Neuronal stem cell (in vitro differentiated cells): ENCODE measurements at regions not wholly inside any gene's neighbourhood (a gene's known extent, or its start where the extent isn't known, plus 50 kb on each side); places are given as distances from the start of the nearest gene placed in this dataset.

Source experiments
- DNase-seq: peaks from one replicate; pipeline ENCODE4 v3.0.0-alpha.2; 2013; ENCODE audit warnings: low spot score
- H2AFZ ChIP-seq: one replicate; pipeline ENCODE4 v1.6.1; 2013; ENCODE audit warnings: mild to moderate bottlenecking, low read length, inconsistent platforms
- H2AK5ac ChIP-seq: 2 replicates; pipeline ENCODE4 v1.6.1; 2013; ENCODE audit warnings: low read depth, mild to moderate bottlenecking, inconsistent platforms, low read length, moderate library complexity, mixed read lengths
- H2BK120ac ChIP-seq: 2 replicates; pipeline ENCODE4 v1.6.1; 2013; ENCODE audit warnings: low read depth, mild to moderate bottlenecking, inconsistent platforms, low read length, moderate library complexity, mixed read lengths
- H2BK12ac ChIP-seq: one replicate; pipeline ENCODE4 v1.6.1; 2013; ENCODE audit warnings: low read length, inconsistent platforms
- H2BK15ac ChIP-seq: 2 replicates; pipeline ENCODE4 v1.6.1; 2013; ENCODE audit warnings: mild to moderate bottlenecking, low read length, inconsistent platforms, mixed read lengths
- H2BK5ac ChIP-seq: one replicate; pipeline ENCODE4 v1.6.1; 2013; ENCODE audit warnings: inconsistent platforms, mild to moderate bottlenecking, low read length, moderate library complexity
- H3K14ac ChIP-seq: one replicate; pipeline ENCODE4 v1.6.1; 2013; ENCODE audit warnings: low read length, inconsistent platforms
- H3K18ac ChIP-seq: 2 replicates; pipeline ENCODE4 v1.6.1; 2013; ENCODE audit warnings: low read length, inconsistent platforms
- H3K23ac ChIP-seq: 2 replicates; pipeline ENCODE4 v1.6.1; 2013; ENCODE audit warnings: low read depth, mild to moderate bottlenecking, mixed read lengths, low read length, inconsistent platforms; ENCODE audit not compliant: poor library complexity
- H3K27ac ChIP-seq: replicated peaks from 3 replicates; pipeline ENCODE4 v1.5.1; 2013; ENCODE audit warnings: low read length, inconsistent platforms
- H3K27me3 ChIP-seq, 3 experiments: 2 replicates each; pipeline ENCODE4 v1.6.1; 2013; ENCODE audit warnings: low read length in 3 of 3, mild to moderate bottlenecking in 2 of 3, inconsistent platforms in 1 of 3, low read depth in 1 of 3, mixed read lengths in 1 of 3, moderate library complexity in 1 of 3; ENCODE audit not compliant: control insufficient read depth in 3 of 3, insufficient read depth in 3 of 3
- H3K36me3 ChIP-seq, 2 donors: replicated peaks in 1 of 2; 2 replicates each; pipeline ENCODE4 v1.6.1; 2013; ENCODE audit warnings: low read length in 2 of 2; ENCODE audit not compliant: control insufficient read depth in 2 of 2, insufficient read depth in 2 of 2
- H3K4ac ChIP-seq: 2 replicates; pipeline ENCODE4 v1.6.1; 2013; ENCODE audit warnings: inconsistent platforms, mild to moderate bottlenecking, low read length, moderate library complexity
- H3K4me1 ChIP-seq, 2 donors: 1 replicate in 1 of 2; 2 replicates in 1 of 2; pipeline ENCODE4 v1.6.1; 2013; ENCODE audit warnings: low read length in 2 of 2, low read depth in 1 of 2; ENCODE audit not compliant: control insufficient read depth in 2 of 2, insufficient read depth in 1 of 2
- H3K4me2 ChIP-seq: one replicate; pipeline ENCODE4 v1.6.1; 2013; ENCODE audit warnings: mild to moderate bottlenecking, low read length, inconsistent platforms; ENCODE audit not compliant: insufficient read depth, poor library complexity, severe bottlenecking
- H3K4me3 ChIP-seq, 2 donors: 2 replicates each; pipeline ENCODE4 v1.5.1; 2013; ENCODE audit warnings: low read length in 2 of 2, mild to moderate bottlenecking in 2 of 2, inconsistent platforms in 1 of 2, moderate library complexity in 1 of 2
- H3K79me1 ChIP-seq: one replicate; pipeline ENCODE4 v1.6.1; 2013; ENCODE audit warnings: low read depth, mild to moderate bottlenecking, inconsistent platforms, low read length, moderate library complexity
- H3K9ac ChIP-seq: one replicate; pipeline ENCODE4 v1.6.1; 2013; ENCODE audit warnings: mild to moderate bottlenecking, low read depth, low read length, inconsistent platforms; ENCODE audit not compliant: poor library complexity
- H3K9me3 ChIP-seq, 2 donors: replicated peaks in 1 of 2; 2 replicates each; pipeline versions ENCODE3 to v1.6.1; 2013; ENCODE audit warnings: low read length in 2 of 2, mild to moderate bottlenecking in 2 of 2, inconsistent platforms in 1 of 2, low read depth in 1 of 2, mixed read lengths in 1 of 2, moderate library complexity in 1 of 2; ENCODE audit not compliant: control insufficient read depth in 2 of 2, insufficient read depth in 1 of 2
- H4K8ac ChIP-seq: one replicate; pipeline ENCODE4 v1.6.1; 2013; ENCODE audit warnings: low read depth, mild to moderate bottlenecking, inconsistent platforms, low read length, moderate library complexity
- H4K91ac ChIP-seq: one replicate; pipeline ENCODE4 v1.6.1; 2013; ENCODE audit warnings: low read length, low read depth, mild to moderate bottlenecking, inconsistent platforms; ENCODE audit not compliant: poor library complexity
- WGBS, 2 donors: extraction: QIAGEN DNeasy Blood & Tissue Kit; methylation state at CpG; one replicate each; pipeline ENCODE4 v1.1.7; 2013; ENCODE audit warnings: missing lambda C conversion rate in 2 of 2, mixed read lengths in 1 of 2; ENCODE audit not compliant: insufficient read length in 2 of 2, insufficient replicate concordance in 1 of 2; ENCODE audit errors: extremely low coverage in 2 of 2; 5-methylcytosine and 5-hydroxymethylcytosine counted together

GRCh38 chr7:52781250-52781649 lies 254.2 kb upstream of the POM121L12 start:
- Histone ChIP-seq H3K23ac (no peak overlapping the region), H3K9ac (no peak overlapping the region), H3K4me3 (no peak overlapping the region), H2BK15ac (no peak overlapping the region), H3K4ac (no peak overlapping the region), H3K36me3 (no peaks in the 10 kb centered on the region), H3K4me1 (no peaks in the 10 kb centered on the region), H4K91ac (peak overlapping the region; percentile 39), H3K27ac (no peak overlapping the region), H3K14ac (no peak overlapping the region), H2BK5ac (no peak overlapping the region), H3K27me3 (no peaks in the 10 kb centered on the region), H2AFZ (no peak overlapping the region), H4K8ac (no peak overlapping the region), H3K9me3 (no peaks in the 10 kb centered on the region), H3K4me2 (no peak overlapping the region), H3K18ac (no peak overlapping the region), H2BK12ac (no peak overlapping the region), H2BK120ac (no peak overlapping the region), H2AK5ac (no peak overlapping the region), H3K79me1 (no peaks in the 10 kb centered on the region)
- DNase-seq = no peak
- no CpG with 5 or more reads among the region's 4 CpGs for whole genome bisulfite sequencing, 2 donors

DNA sequence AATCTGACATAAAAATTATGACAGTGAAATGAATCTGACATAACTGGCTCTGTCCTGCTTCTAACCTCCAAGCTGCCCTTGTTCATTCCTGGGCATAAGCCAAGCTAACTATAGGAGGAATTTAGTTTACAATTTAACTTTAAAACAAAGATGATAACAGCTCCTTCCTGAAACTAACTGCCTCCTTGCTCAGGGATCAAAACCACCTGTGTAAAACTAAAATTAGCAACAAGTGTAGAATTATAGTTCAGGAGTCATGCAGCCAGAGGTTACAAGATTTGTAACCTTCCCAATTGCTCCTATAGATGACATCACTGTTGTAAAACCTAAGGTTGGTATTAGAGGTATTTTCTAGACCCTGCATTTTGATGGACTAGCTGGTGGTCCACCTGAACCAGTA lies 256.4 kb upstream of the POM121L12 start:
- Histone ChIP-seq H3K4me3 (no peak overlapping the region), H3K9me3 (no peaks in the 10 kb centered on the region), H3K18ac (no peak overlapping the region), H3K36me3 (no peaks in the 10 kb centered on the region), H3K14ac (no peak overlapping the region), H3K27ac (no peak overlapping the region), H3K4me2 (no peak overlapping the region), H2BK120ac (no peak overlapping the region), H3K9ac (no peak overlapping the region), H3K4me1 (no peaks in the 10 kb centered on the region), H3K23ac (no peak overlapping the region), H3K27me3 (no peaks in the 10 kb centered on the region), H2BK15ac (no peak overlapping the region), H4K91ac (no peak overlapping the region), H4K8ac (no peak overlapping the region), H3K79me1 (no peaks in the 10 kb centered on the region), H2AFZ (no peak overlapping the region), H2BK12ac (no peak overlapping the region), H2BK5ac (no peak overlapping the region), H2AK5ac (no peak overlapping the region), H3K4ac (no peak overlapping the region)
- DNase-seq = no peak

DNA sequence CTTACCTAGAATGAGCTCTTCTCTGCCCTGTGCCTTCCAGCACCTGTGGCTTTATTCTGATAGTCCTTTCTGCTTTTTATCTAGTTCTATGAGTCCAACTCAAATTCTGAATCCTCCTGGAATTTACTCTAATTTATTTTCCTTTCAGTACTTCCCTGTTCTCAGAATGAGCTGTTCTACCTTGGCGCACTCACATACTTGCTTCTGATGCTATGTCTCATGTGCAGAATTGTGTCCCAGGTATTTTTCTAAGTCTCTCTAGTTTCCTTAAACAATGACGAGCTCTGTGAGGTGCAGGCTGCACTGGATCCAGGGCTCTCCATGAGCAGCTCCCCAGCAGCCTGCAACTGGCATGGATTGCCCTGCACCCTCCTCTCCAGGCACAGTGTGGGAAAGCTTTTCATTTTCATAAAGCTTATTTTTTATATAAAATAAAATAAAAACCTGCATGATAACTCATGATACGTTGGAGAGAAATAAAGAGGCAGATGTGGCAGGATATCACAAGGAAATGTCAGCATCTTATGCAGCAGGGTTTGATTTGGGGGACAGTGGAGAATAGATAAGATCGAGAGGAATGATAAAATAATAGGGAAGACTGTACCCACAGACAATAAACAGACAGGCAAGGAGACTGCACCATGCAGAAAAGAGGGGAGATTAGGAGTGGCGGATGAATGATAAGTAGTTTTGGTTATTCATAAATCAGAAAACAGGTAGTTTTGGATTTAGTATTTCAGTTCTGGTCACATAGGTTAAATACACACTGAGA lies 258.2 kb upstream of the POM121L12 start:
- H2BK120ac ChIP-seq = no peak overlapping the region
- no peak overlapping the region for H2BK12ac ChIP-seq
- no peak overlapping the region for H4K8ac ChIP-seq
- no peaks in the 10 kb centered on the region for H3K79me1 ChIP-seq
- no peaks in the 10 kb centered on the region for H3K36me3 ChIP-seq
- WGBS, 2 donors = no CpG with 5 or more reads among the region's 5 CpGs
- H3K9ac ChIP-seq = no peak overlapping the region
- peak overlapping the region; percentile 23 for H2AFZ ChIP-seq
- no peak overlapping the region for H4K91ac ChIP-seq
- H3K23ac ChIP-seq = no peak overlapping the region
- no peaks in the 10 kb centered on the region for H3K9me3 ChIP-seq
- no peak overlapping the region for H3K4ac ChIP-seq
- no peak overlapping the region for H3K4me2 ChIP-seq
- no peak overlapping the region for H2BK15ac ChIP-seq
- no peaks in the 10 kb centered on the region for H3K4me1 ChIP-seq
- DNase-seq = no peak
- no peaks in the 10 kb centered on the region for H3K27me3 ChIP-seq
- H2BK5ac ChIP-seq = no peak overlapping the region
- no peak overlapping the region for H3K18ac ChIP-seq
- H3K27ac ChIP-seq = no peak overlapping the region
- H2AK5ac ChIP-seq = no peak overlapping the region
- H3K14ac ChIP-seq = no peak overlapping the region
- H3K4me3 ChIP-seq = no peak overlapping the region

- H3K36me3 ChIP-seq = no peaks in the 10 kb centered on the region
- H2BK12ac ChIP-seq = no peak overlapping the region
- no peak overlapping the region for H3K4ac ChIP-seq
- H3K27ac ChIP-seq = no peak overlapping the region
- no peak overlapping the region for H4K91ac ChIP-seq
- no peaks in the 10 kb centered on the region for H3K27me3 ChIP-seq
- no peak overlapping the region for H2BK5ac ChIP-seq
- no peaks in the 10 kb centered on the region for H3K4me1 ChIP-seq
- no peak overlapping the region for H3K4me3 ChIP-seq
- H3K23ac ChIP-seq = no peak overlapping the region
- no peak overlapping the region for H3K14ac ChIP-seq
- DNase-seq = no peak
- no peak overlapping the region for H4K8ac ChIP-seq
- no peak overlapping the region for H2BK120ac ChIP-seq
- H2AK5ac ChIP-seq = no peak overlapping the region
- H2BK15ac ChIP-seq = no peak overlapping the region
- no peaks in the 10 kb centered on the region for H3K9me3 ChIP-seq
- H3K79me1 ChIP-seq = no peaks in the 10 kb centered on the region
- H3K4me2 ChIP-seq = no peak overlapping the region
- H3K18ac ChIP-seq = no peak overlapping the region
- no CpG with 5 or more reads among the region's 1 CpG for WGBS, 2 donors
- no peak overlapping the region for H2AFZ ChIP-seq
- no peak overlapping the region for H3K9ac ChIP-seq
Observed at GRCh38 chr7:52775876-52776275, 259.6 kb upstream of the POM121L12 start.
